ENCODE measurements at regions not wholly inside any gene's neighbourhood (a gene's known extent, or its start where the extent isn't known, plus 50 kb on each side); places are given as distances from the start of the nearest gene placed in this dataset.

DNA sequence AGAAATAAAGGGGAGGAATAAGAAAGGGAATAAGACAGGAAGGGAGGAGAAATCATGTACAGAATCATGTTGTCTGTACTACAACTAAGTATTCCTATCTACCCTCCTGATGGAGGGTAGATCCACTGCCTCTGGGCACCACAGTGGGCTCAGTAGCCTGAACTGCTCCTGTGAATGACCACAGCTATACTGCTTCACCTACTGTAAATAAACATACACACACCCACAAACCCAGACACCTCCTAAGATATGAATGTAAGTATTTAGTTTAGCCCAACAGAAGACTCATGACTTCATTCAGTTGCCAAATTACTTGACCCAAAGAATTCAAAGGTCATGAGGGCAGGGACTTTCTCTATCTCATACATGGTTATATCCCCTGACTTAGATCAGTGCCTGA, 177.3 kb upstream of the C11orf58 start:
- no peak overlapping the region for H3K4me3 ChIP-seq (ENCODE audit: low read length)
- no peak for DNase-seq (ENCODE audit: low read depth)
- TF ChIP-seq CTCF (conservative IDR thresholded peaks at IDR 0.05; ENCODE audit: low read length): no peak

GRCh38 chr11:16558494-16558893, 180.0 kb upstream of the C11orf58 start:
- H3K4me3 ChIP-seq (ENCODE audit: low read length): no peak overlapping the region
- DNase-seq (ENCODE audit: low read depth): no peak
- TF ChIP-seq CTCF (conservative IDR thresholded peaks at IDR 0.05; ENCODE audit: low read length): no peak

DNA sequence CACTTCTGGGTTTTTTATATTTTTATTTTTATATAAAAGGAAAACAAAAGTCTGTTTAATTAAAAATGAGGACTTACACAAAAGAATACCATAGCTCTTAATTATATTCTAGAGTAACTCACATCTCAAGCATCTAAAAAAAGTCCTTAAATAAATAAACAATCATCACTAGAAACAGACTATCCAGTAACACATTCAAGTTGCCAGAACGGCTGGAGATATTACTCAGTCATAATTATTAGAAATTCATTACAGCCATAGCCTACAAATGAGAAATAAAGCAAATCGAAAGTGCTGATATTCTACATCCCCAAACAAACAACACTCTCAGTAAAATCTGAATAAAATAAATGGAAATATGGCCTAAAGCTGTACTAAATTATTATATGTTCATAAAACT, 182.5 kb upstream of the C11orf58 start:
- no peak for TF ChIP-seq CTCF (conservative IDR thresholded peaks at IDR 0.05; ENCODE audit: low read length)
- DNase-seq (ENCODE audit: low read depth): no peak
- no peak overlapping the region for H3K4me3 ChIP-seq (ENCODE audit: low read length)

DNA sequence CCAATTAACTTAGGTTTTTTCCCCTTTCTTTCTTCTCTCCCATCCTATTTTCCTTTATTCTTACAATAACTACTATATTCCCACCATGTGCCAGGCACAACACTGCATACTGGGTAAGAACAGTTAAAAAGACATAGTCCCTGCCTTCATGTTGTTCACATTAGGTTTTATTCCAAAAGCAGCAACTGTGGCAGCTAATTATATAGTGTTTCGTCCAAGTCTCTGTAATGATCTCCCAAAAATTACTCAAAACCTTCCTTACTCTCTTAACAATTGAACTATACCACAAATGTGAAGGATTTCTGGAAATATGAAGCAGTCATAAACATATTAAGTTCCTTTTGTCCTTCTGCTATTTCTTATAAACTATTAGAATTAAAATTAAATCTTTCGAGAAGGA, 184.1 kb upstream of the C11orf58 start:
- DNase-seq (ENCODE audit: low read depth): no peak
- no peak for TF ChIP-seq CTCF (conservative IDR thresholded peaks at IDR 0.05; ENCODE audit: low read length)
- no peak overlapping the region for H3K4me3 ChIP-seq (ENCODE audit: low read length)

- no peak for DNase-seq (ENCODE audit: low read depth)
- TF ChIP-seq CTCF (conservative IDR thresholded peaks at IDR 0.05; ENCODE audit: low read length): no peak
- H3K4me3 ChIP-seq (ENCODE audit: low read length): no peak overlapping the region
Measured at GRCh38 chr11:16547879-16548278, 190.6 kb upstream of the C11orf58 start.

GRCh38 chr11:16543642-16544041, 187.3 kb upstream of the SOX6 start:
- no peak overlapping the region for H3K4me3 ChIP-seq (ENCODE audit: low read length)
- no peak for TF ChIP-seq CTCF (conservative IDR thresholded peaks at IDR 0.05; ENCODE audit: low read length)
- DNase-seq (ENCODE audit: low read depth): no peak

GRCh38 chr11:16542353-16542752, 186.0 kb upstream of the SOX6 start:
- TF ChIP-seq CTCF (conservative IDR thresholded peaks at IDR 0.05; ENCODE audit: low read length): no peak
- no peak overlapping the region for H3K4me3 ChIP-seq (ENCODE audit: low read length)
- DNase-seq (ENCODE audit: low read depth): no peak
